Natural killer cell (primary cell): ENCODE measurements at regions not wholly inside any gene's neighbourhood (a gene's known extent, or its start where the extent isn't known, plus 50 kb on each side); places are given as distances from the start of the nearest gene placed in this dataset.

Experiments used
- ATAC-seq, 3 donors: fragments of 150-1000 bp in 2 of 3; fragments of 200-7000 bp in 1 of 3; cut with Tn5 transposase; 1 replicate in 1 of 3; 2 replicates in 2 of 3; pipeline ENCODE4 v1.10.0; 2021; ENCODE audit warnings: mild to moderate bottlenecking in 2 of 3, moderate library complexity in 2 of 3
- DNase-seq, 2 donors: peaks; one replicate each; pipeline versions ENCODE4 v3.0.0 to v3.0.0-alpha.2; 2013 to 2021; ENCODE audit warnings: mixed read lengths in 1 of 2
- H3K27ac ChIP-seq: one replicate; pipeline ENCODE4 v1.5.1; 2013; ENCODE audit warnings: mild to moderate bottlenecking, low read length
- H3K27me3 ChIP-seq: one replicate; pipeline ENCODE4 v1.6.1; 2013; ENCODE audit warnings: low read length; ENCODE audit not compliant: control insufficient read depth, insufficient read depth
- H3K36me3 ChIP-seq: one replicate; pipeline ENCODE4 v1.6.1; 2013; ENCODE audit warnings: low read length; ENCODE audit not compliant: control insufficient read depth, insufficient read depth
- H3K4me1 ChIP-seq: one replicate; pipeline ENCODE4 v1.6.1; 2013; ENCODE audit warnings: low read length; ENCODE audit not compliant: control insufficient read depth, insufficient read depth
- H3K4me3 ChIP-seq: one replicate; pipeline ENCODE4 v1.5.1; 2013; ENCODE audit warnings: low read length
- H3K9me3 ChIP-seq: one replicate; pipeline ENCODE4 v1.6.1; 2013; ENCODE audit warnings: low read length; ENCODE audit not compliant: control insufficient read depth, insufficient read depth
- H3K27ac Mint-ChIP-seq, 2 donors: one replicate each; pipeline ENCODE4 v1.8.0; 2022; ENCODE audit warnings: mild to moderate bottlenecking in 2 of 2, mixed read lengths in 2 of 2, moderate library complexity in 1 of 2
- H3K27me3 Mint-ChIP-seq, 2 donors: one replicate each; pipeline ENCODE4 v1.8.0; 2022; ENCODE audit warnings: low read depth in 2 of 2, mixed read lengths in 2 of 2
- H3K36me3 Mint-ChIP-seq: one replicate; pipeline ENCODE4 v1.8.0; 2022; ENCODE audit warnings: mixed read lengths
- H3K4me1 Mint-ChIP-seq, 2 donors: one replicate each; pipeline ENCODE4 v1.8.0; 2022; ENCODE audit warnings: mixed read lengths in 2 of 2
- H3K4me3 Mint-ChIP-seq: one replicate; pipeline ENCODE4 v1.8.0; 2022; ENCODE audit warnings: mild to moderate bottlenecking, moderate library complexity, mixed read lengths
- H3K9me3 Mint-ChIP-seq, 2 donors: one replicate each; pipeline ENCODE4 v1.8.0; 2022; ENCODE audit warnings: mixed read lengths in 2 of 2
- WGBS: methylation state at CpG from one replicate; pipeline ENCODE4 v1.1.7; 2013; ENCODE audit warnings: missing lambda C conversion rate; ENCODE audit not compliant: insufficient coverage; 5-methylcytosine and 5-hydroxymethylcytosine counted together
- intact Hi-C: fragments of 100-400 bp; cut with micrococcal nuclease; formaldehyde crosslinking; loops from one replicate; pipeline ENCODE4 v1.14.2; 2022
- TF ChIP-seq, protein P1 (sequence below): fragments of 200-600 bp; IDR thresholded peaks from one replicate; pipeline ENCODE4 v1.8.0; 2022; ENCODE audit warnings: antibody characterized with exemption

DNA sequence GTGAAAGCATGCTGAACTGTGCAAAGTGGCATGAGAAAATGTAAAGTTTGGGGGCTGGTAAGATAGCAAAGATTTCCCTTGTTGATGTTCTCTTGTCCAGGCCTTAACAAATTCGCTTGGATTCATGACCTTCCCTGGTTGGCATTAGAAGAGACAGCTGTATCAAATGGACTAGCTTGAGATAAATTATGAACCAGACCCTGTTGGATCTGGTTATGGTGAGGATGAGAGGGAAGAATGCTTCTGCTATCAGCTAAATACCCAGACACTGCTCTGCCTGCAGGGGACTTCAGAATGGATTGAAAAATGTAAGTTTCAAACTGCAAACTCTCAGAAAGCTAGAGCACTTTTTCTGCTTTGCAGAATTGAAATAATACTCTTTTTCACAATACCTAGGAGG, 135.2 kb downstream of the EFNB2 start:
- TF ChIP-seq, protein P1, sequence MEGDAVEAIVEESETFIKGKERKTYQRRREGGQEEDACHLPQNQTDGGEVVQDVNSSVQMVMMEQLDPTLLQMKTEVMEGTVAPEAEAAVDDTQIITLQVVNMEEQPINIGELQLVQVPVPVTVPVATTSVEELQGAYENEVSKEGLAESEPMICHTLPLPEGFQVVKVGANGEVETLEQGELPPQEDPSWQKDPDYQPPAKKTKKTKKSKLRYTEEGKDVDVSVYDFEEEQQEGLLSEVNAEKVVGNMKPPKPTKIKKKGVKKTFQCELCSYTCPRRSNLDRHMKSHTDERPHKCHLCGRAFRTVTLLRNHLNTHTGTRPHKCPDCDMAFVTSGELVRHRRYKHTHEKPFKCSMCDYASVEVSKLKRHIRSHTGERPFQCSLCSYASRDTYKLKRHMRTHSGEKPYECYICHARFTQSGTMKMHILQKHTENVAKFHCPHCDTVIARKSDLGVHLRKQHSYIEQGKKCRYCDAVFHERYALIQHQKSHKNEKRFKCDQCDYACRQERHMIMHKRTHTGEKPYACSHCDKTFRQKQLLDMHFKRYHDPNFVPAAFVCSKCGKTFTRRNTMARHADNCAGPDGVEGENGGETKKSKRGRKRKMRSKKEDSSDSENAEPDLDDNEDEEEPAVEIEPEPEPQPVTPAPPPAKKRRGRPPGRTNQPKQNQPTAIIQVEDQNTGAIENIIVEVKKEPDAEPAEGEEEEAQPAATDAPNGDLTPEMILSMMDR = no peak
- no peaks in the 10 kb centered on the region for H3K36me3 Mint-ChIP-seq
- H3K9me3 Mint-ChIP-seq = no peaks in the 10 kb centered on the region
- 80% methylated on average over 1 of the region's 1 CpG for WGBS
- no peaks in the 10 kb centered on the region for H3K27me3 ChIP-seq
- no peaks in the 10 kb centered on the region for H3K4me1 ChIP-seq
- H3K36me3 ChIP-seq = no peaks in the 10 kb centered on the region
- no peaks in the 10 kb centered on the region for H3K4me1 Mint-ChIP-seq
- no peak overlapping the region for H3K4me3 ChIP-seq
- peaks cover 0 to 3% of the 10 kb centered on the region in 2 donors for H3K27me3 Mint-ChIP-seq
- DNase-seq = no peak
- intact Hi-C loops = no loop called here
- no peak overlapping the region for H3K27ac ChIP-seq
- no peak for ATAC-seq
- H3K27ac Mint-ChIP-seq = no peak overlapping the region
- no peaks in the 10 kb centered on the region for H3K9me3 ChIP-seq
- H3K4me3 Mint-ChIP-seq = no peak overlapping the region

DNA sequence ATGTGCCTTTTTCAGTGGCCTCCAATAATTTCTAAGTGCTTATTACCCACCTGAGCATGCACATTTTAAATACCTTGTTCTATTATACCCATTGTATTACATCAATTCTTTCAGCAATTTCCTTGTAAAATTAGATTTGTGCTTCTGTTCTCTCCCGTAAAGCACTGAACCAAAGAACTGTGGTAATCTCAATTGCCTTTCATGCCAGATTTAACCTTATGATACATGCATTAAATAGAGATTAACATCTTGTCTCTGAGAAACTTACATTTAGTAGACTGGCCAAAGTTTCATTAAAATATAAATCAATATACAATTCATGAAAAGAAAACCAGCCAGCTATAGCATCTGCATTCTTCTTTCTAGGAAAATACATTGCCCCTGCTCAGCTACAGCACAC, 137.2 kb downstream of the EFNB2 start:
- Histone ChIP-seq H3K27me3 (no peaks in the 10 kb centered on the region), H3K36me3 (no peaks in the 10 kb centered on the region), H3K4me3 (no peak overlapping the region), H3K27ac (no peak overlapping the region), H3K9me3 (no peaks in the 10 kb centered on the region), H3K4me1 (no peaks in the 10 kb centered on the region)
- TF ChIP-seq, protein P1 = no peak
- Mint-ChIP-seq H3K36me3 (no peaks in the 10 kb centered on the region), H3K9me3 (peaks cover 0 to 2% of the 10 kb centered on the region in 2 donors), H3K27ac (no peak overlapping the region), H3K4me1 (no peaks in the 10 kb centered on the region), H3K27me3 (peaks cover 0 to 3% of the 10 kb centered on the region in 2 donors), H3K4me3 (no peak overlapping the region)
- no peak for ATAC-seq
- no peak for DNase-seq
- 86% methylated on average over 1 of the region's 1 CpG for WGBS
- intact Hi-C loops = no loop called here

DNA sequence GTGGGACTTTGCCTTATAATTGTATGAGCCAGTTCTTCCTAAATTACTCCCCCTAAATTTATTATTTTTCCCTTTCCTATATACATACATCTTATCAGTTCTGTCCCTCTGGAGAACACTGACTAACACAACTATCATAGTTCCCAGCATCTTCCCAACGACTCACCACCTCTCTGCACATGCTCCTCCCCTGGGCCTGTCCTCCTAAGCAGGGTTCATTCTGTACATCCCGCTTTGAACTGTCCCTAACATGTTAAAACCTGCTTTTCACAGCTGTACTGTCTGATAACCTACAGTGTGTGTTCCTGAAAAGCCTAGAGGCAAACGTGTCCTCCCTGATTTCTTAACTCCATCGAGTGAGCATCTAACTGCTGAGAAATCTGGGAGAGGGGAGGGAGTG, 141.7 kb downstream of the EFNB2 start:
- Mint-ChIP-seq H3K36me3 (no peaks in the 10 kb centered on the region), H3K4me1 (no peaks in the 10 kb centered on the region), H3K27ac (no peak overlapping the region), H3K9me3 (peaks cover 0 to 2% of the 10 kb centered on the region in 2 donors), H3K4me3 (no peak overlapping the region), H3K27me3 (peaks cover 0 to 5% of the 10 kb centered on the region in 2 donors)
- Histone ChIP-seq H3K9me3 (no peaks in the 10 kb centered on the region), H3K4me1 (no peaks in the 10 kb centered on the region), H3K27ac (no peak overlapping the region), H3K4me3 (no peak overlapping the region), H3K36me3 (no peaks in the 10 kb centered on the region), H3K27me3 (no peaks in the 10 kb centered on the region)
- DNase-seq (no peak), ATAC-seq (no peak)
- TF ChIP-seq, protein P1 = no peak
- intact Hi-C loops = no loop called here
- 73% methylated on average over 2 of the region's 4 CpGs for WGBS

DNA sequence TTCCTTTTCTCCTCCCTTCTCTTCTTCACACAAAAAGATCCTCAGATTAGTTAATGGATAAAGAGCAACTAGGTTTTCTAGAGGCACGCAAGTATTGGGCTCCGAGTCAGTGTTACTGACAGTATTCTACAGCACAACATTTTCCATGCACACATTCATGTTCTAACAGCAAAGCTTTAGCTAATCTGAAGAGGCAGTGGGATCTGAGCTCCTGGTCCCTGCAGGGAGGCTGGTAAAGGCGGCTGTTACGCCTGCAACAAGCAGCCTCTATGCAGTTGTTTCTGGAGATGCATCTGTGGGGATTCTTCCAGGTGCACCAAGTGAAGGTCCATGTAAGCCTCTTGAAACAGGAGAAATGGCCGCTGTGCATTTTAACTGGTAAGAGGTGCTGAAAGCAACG, 143.8 kb downstream of the EFNB2 start:
- H3K27ac Mint-ChIP-seq = no peak overlapping the region
- no peaks in the 10 kb centered on the region for H3K4me1 ChIP-seq
- H3K4me3 ChIP-seq = no peak overlapping the region
- DNase-seq = no peak
- H3K9me3 ChIP-seq = no peaks in the 10 kb centered on the region
- H3K27me3 Mint-ChIP-seq = peaks cover 0 to 5% of the 10 kb centered on the region in 2 donors
- ATAC-seq = no peak
- intact Hi-C loops = no loop called here
- 96% methylated on average over 6 of the region's 6 CpGs for WGBS
- peaks cover 0 to 2% of the 10 kb centered on the region in 2 donors for H3K9me3 Mint-ChIP-seq
- TF ChIP-seq, protein P1 = no peak
- no peaks in the 10 kb centered on the region for H3K27me3 ChIP-seq
- no peaks in the 10 kb centered on the region for H3K36me3 ChIP-seq
- no peak overlapping the region for H3K27ac ChIP-seq
- no peak overlapping the region for H3K4me3 Mint-ChIP-seq
- H3K4me1 Mint-ChIP-seq = no peaks in the 10 kb centered on the region
- no peaks in the 10 kb centered on the region for H3K36me3 Mint-ChIP-seq
